GM23338 (cell line): ENCODE measurements at regions not wholly inside any gene's neighbourhood (a gene's known extent, or its start where the extent isn't known, plus 50 kb on each side); places are given as distances from the start of the nearest gene placed in this dataset.

Source experiments
- ATAC-seq: fragments of 200-7000 bp; cut with Tn5 transposase; 3 replicates; pipeline ENCODE4 v1.9.1; 2020
- DNase-seq: peaks from one replicate; pipeline ENCODE4 v3.0.0-alpha.2; 2015; ENCODE audit warnings: low spot score
- H2AFZ ChIP-seq: fragments of 200-600 bp; sonication (generic); 2 replicates; pipeline ENCODE4 v1.8.0; 2016; ENCODE audit warnings: antibody characterized with exemption, mild to moderate bottlenecking, moderate library complexity
- H3F3A ChIP-seq: fragments of 200-600 bp; sonication (generic); replicated peaks from 2 replicates; pipeline ENCODE4 v1.8.0; 2017; ENCODE audit warnings: antibody characterized with exemption, mixed run types, low read depth
- H3K27ac ChIP-seq: fragments of 200-600 bp; sonication (generic); 2 replicates; pipeline ENCODE4 v1.6.1; 2016; ENCODE audit warnings: low read depth
- H3K27me3 ChIP-seq: fragments of 200-600 bp; sonication (generic); 2 replicates; pipeline ENCODE4 v1.8.0; 2016; ENCODE audit warnings: mild to moderate bottlenecking, mixed run types, moderate library complexity; ENCODE audit not compliant: insufficient read depth
- H3K36me3 ChIP-seq: fragments of 200-600 bp; sonication (generic); 2 replicates; pipeline ENCODE4 v1.8.0; 2016; ENCODE audit warnings: mild to moderate bottlenecking; ENCODE audit not compliant: insufficient read depth
- H3K4me1 ChIP-seq: fragments of 200-600 bp; sonication (generic); 2 replicates; pipeline ENCODE4 v1.8.0; 2016; ENCODE audit warnings: mild to moderate bottlenecking, moderate library complexity; ENCODE audit not compliant: insufficient read depth
- H3K4me2 ChIP-seq: fragments of 200-600 bp; sonication (generic); 2 replicates; pipeline ENCODE4 v1.7.1; 2017; ENCODE audit warnings: mixed run types
- H3K4me3 ChIP-seq: fragments of 200-600 bp; sonication (generic); 2 replicates; pipeline ENCODE4 v1.6.1; 2016; ENCODE audit warnings: mixed run types
- H3K79me2 ChIP-seq: fragments of 200-600 bp; sonication (generic); replicated peaks from 2 replicates; pipeline ENCODE4 v1.8.0; 2017; ENCODE audit warnings: mild to moderate bottlenecking; ENCODE audit not compliant: insufficient read depth
- H3K9me2 ChIP-seq: fragments of 200-600 bp; sonication (generic); 2 replicates; pipeline ENCODE4 v1.8.0; 2017; ENCODE audit not compliant: insufficient read depth
- H4K20me1 ChIP-seq: fragments of 200-600 bp; sonication (generic); replicated peaks from 2 replicates; pipeline ENCODE4 v1.8.0; 2017; ENCODE audit warnings: mild to moderate bottlenecking; ENCODE audit not compliant: insufficient read depth
- H3K27ac Mint-ChIP-seq: 2 replicates; pipeline ENCODE4 v1.8.0; 2020; ENCODE audit warnings: inconsistent platforms, mild to moderate bottlenecking, moderate library complexity, mixed read lengths
- H3K27me3 Mint-ChIP-seq: 3 replicates; pipeline ENCODE4 v1.8.0; 2022; ENCODE audit warnings: low read depth, mild to moderate bottlenecking, moderate library complexity, mixed read lengths, inconsistent platforms; ENCODE audit not compliant: insufficient read depth, poor library complexity
- H3K36me3 Mint-ChIP-seq: 3 replicates; pipeline ENCODE4 v1.8.0; 2021; ENCODE audit warnings: low read depth, mild to moderate bottlenecking, inconsistent platforms, moderate library complexity, mixed read lengths
- H3K4me1 Mint-ChIP-seq: 3 replicates; pipeline ENCODE4 v1.8.0; 2020; ENCODE audit warnings: mild to moderate bottlenecking, inconsistent platforms, mixed read lengths
- H3K4me3 Mint-ChIP-seq: 3 replicates; pipeline ENCODE4 v1.8.0; 2021; ENCODE audit warnings: moderate library complexity, mild to moderate bottlenecking, inconsistent platforms, mixed read lengths
- H3K9me3 Mint-ChIP-seq: 3 replicates; pipeline ENCODE4 v1.8.0; 2020; ENCODE audit warnings: moderate library complexity, mild to moderate bottlenecking, inconsistent platforms, mixed read lengths
- CREB1 ChIP-seq: fragments of 250-450 bp; sonication (Bioruptor Pico); IDR thresholded peaks from 2 replicates; pipeline ENCODE4 v1.5.0; 2020; ENCODE audit warnings: low read depth, mild to moderate bottlenecking, moderate library complexity
- CTCF ChIP-seq, 2 experiments: fragments of 200-600 bp in 1 of 2; sonication (generic) in 1 of 2; conservative IDR thresholded peaks; 2 replicates each; pipeline versions ENCODE4 v1.5.1 to v1.6.1; 2016 to 2017; ENCODE audit warnings: antibody characterized with exemption in 2 of 2, low read depth in 2 of 2, mild to moderate bottlenecking in 2 of 2, moderate library complexity in 1 of 2
- EZH2 ChIP-seq: fragments of 200-600 bp; sonication (generic); IDR thresholded peaks from one replicate; pipeline ENCODE4 v1.8.0; 2017; ENCODE audit warnings: antibody characterized with exemption, mild to moderate bottlenecking, low read depth; ENCODE audit not compliant: unreplicated experiment
- EZH2phosphoT487 ChIP-seq: fragments of 200-600 bp; sonication (generic); IDR thresholded peaks from one replicate; pipeline ENCODE4 v1.8.1; 2018; ENCODE audit warnings: antibody characterized with exemption; ENCODE audit not compliant: unreplicated experiment
- JUNB ChIP-seq: IDR thresholded peaks from one replicate; pipeline ENCODE4 v1.6.1; 2016; ENCODE audit warnings: antibody characterized with exemption; ENCODE audit not compliant: unreplicated experiment
- NANOG ChIP-seq: IDR thresholded peaks from 2 replicates; pipeline ENCODE4 v1.6.1; 2016; ENCODE audit warnings: antibody characterized with exemption, borderline replicate concordance
- POLR2AphosphoS5 ChIP-seq: IDR thresholded peaks from 2 replicates; pipeline ENCODE4 v1.6.1; 2016; ENCODE audit warnings: antibody characterized with exemption, low read depth
- REST ChIP-seq: IDR thresholded peaks from one replicate; pipeline ENCODE4 v1.6.1; 2018; ENCODE audit warnings: antibody characterized with exemption; ENCODE audit not compliant: unreplicated experiment
- ZNF331 ChIP-seq: fragments of 250-450 bp; sonication (Bioruptor Pico); IDR thresholded peaks from 2 replicates; pipeline ENCODE4 v1.5.0; 2020; ENCODE audit warnings: low read depth, mild to moderate bottlenecking, moderate library complexity
- TF ChIP-seq, protein P1 (sequence below): fragments of 250-450 bp; sonication (Bioruptor Pico); IDR thresholded peaks from 2 replicates; pipeline ENCODE4 v1.5.0; 2020; ENCODE audit warnings: mild to moderate bottlenecking, moderate library complexity

- Mint-ChIP-seq H3K27me3 (no peaks in the 10 kb centered on the region), H3K4me3 (no peak overlapping the region), H3K36me3 (no peaks in the 10 kb centered on the region), H3K9me3 (peaks cover 4% of the 10 kb centered on the region; the same call in 1 of the 3 replicates), H3K4me1 (peaks cover 13% of the 10 kb centered on the region), H3K27ac (no peak overlapping the region)
- H3K4me3 ChIP-seq = no peak overlapping the region
- H3K79me2 ChIP-seq = no peaks in the 10 kb centered on the region
- no peaks in the 10 kb centered on the region for H3K9me2 ChIP-seq
- no peaks in the 10 kb centered on the region for H4K20me1 ChIP-seq
- no peak for ATAC-seq
- no peaks in the 10 kb centered on the region for H3F3A ChIP-seq
- H3K4me1 ChIP-seq = no peaks in the 10 kb centered on the region
- no peak overlapping the region for H2AFZ ChIP-seq
- H3K27ac ChIP-seq = no peak overlapping the region
- no peaks in the 10 kb centered on the region for H3K36me3 ChIP-seq
- TF ChIP-seq EZH2 (no peak), ZNF331 (CRISPR knock-in tag) (no peak)
- no peaks in the 10 kb centered on the region for H3K27me3 ChIP-seq
- no peak overlapping the region for H3K4me2 ChIP-seq
- DNase-seq = no peak
Observed at GRCh38 chr13:76741046-76741445, 145.2 kb downstream of the KCTD12 start.

DNA sequence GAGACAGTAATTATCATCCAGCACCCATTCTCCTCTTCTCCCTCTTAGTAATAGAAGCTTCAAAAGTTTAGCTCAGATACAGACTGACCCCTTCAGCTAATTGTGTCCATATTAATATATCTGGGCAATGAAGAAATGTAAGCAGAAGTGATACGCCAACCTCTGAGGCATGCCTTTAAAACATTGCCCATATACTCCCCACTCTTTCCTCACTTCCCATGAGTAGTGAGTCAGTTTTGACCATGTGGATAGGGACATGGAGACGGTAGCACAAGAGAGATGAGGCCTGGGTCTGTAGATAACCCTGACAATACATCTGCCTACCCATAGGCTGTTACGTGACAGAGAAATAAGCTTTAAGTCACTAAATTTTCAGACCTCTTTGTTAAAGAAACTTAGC is 147.6 kb downstream of the KCTD12 start:
- TF ChIP-seq JUNB (no peak), ZNF331 (CRISPR knock-in tag) (no peak), EZH2 (no peak), POLR2AphosphoS5 (no peak), CTCF (conservative IDR thresholded peaks at IDR 0.05; ENCODE audit: low read depth in 2 of 2) (no peak), CREB1 (CRISPR knock-in tag) (no peak), NANOG (no peak), REST (no peak), EZH2phosphoT487 (no peak)
- TF ChIP-seq, protein P1, sequence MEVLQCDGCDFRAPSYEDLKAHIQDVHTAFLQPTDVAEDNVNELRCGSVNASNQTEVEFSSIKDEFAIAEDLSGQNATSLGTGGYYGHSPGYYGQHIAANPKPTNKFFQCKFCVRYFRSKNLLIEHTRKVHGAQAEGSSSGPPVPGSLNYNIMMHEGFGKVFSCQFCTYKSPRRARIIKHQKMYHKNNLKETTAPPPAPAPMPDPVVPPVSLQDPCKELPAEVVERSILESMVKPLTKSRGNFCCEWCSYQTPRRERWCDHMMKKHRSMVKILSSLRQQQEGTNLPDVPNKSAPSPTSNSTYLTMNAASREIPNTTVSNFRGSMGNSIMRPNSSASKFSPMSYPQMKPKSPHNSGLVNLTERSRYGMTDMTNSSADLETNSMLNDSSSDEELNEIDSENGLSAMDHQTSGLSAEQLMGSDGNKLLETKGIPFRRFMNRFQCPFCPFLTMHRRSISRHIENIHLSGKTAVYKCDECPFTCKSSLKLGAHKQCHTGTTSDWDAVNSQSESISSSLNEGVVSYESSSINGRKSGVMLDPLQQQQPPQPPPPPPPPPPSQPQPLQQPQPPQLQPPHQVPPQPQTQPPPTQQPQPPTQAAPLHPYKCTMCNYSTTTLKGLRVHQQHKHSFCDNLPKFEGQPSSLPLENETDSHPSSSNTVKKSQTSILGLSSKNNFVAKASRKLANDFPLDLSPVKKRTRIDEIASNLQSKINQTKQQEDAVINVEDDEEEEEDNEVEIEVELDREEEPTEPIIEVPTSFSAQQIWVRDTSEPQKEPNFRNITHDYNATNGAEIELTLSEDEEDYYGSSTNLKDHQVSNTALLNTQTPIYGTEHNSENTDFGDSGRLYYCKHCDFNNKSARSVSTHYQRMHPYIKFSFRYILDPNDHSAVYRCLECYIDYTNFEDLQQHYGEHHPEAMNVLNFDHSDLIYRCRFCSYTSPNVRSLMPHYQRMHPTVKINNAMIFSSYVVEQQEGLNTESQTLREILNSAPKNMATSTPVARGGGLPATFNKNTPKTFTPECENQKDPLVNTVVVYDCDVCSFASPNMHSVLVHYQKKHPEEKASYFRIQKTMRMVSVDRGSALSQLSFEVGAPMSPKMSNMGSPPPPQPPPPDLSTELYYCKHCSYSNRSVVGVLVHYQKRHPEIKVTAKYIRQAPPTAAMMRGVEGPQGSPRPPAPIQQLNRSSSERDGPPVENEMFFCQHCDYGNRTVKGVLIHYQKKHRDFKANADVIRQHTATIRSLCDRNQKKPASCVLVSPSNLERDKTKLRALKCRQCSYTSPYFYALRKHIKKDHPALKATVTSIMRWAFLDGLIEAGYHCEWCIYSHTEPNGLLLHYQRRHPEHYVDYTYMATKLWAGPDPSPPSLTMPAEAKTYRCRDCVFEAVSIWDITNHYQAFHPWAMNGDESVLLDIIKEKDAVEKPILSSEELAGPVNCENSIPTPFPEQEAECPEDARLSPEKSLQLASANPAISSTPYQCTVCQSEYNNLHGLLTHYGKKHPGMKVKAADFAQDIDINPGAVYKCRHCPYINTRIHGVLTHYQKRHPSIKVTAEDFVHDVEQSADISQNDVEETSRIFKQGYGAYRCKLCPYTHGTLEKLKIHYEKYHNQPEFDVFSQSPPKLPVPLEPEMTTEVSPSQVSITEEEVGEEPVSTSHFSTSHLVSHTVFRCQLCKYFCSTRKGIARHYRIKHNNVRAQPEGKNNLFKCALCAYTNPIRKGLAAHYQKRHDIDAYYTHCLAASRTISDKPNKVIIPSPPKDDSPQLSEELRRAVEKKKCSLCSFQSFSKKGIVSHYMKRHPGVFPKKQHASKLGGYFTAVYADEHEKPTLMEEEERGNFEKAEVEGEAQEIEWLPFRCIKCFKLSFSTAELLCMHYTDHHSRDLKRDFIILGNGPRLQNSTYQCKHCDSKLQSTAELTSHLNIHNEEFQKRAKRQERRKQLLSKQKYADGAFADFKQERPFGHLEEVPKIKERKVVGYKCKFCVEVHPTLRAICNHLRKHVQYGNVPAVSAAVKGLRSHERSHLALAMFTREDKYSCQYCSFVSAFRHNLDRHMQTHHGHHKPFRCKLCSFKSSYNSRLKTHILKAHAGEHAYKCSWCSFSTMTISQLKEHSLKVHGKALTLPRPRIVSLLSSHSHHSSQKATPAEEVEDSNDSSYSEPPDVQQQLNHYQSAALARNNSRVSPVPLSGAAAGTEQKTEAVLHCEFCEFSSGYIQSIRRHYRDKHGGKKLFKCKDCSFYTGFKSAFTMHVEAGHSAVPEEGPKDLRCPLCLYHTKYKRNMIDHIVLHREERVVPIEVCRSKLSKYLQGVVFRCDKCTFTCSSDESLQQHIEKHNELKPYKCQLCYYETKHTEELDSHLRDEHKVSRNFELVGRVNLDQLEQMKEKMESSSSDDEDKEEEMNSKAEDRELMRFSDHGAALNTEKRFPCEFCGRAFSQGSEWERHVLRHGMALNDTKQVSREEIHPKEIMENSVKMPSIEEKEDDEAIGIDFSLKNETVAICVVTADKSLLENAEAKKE = no peak

More for the DNA sequence above, 147.6 kb downstream of the KCTD12 start:
- Histone ChIP-seq H3K27ac (no peak overlapping the region), H4K20me1 (no peaks in the 10 kb centered on the region), H3K4me3 (no peak overlapping the region), H3K27me3 (no peaks in the 10 kb centered on the region), H2AFZ (no peak overlapping the region), H3K36me3 (no peaks in the 10 kb centered on the region), H3F3A (no peaks in the 10 kb centered on the region), H3K4me2 (no peak overlapping the region), H3K9me2 (no peaks in the 10 kb centered on the region; the same call in 1 of the 2 replicates), H3K4me1 (no peaks in the 10 kb centered on the region), H3K79me2 (no peaks in the 10 kb centered on the region)
- H3K4me3 Mint-ChIP-seq = no peak overlapping the region
- H3K27me3 Mint-ChIP-seq = no peaks in the 10 kb centered on the region
- no peak for DNase-seq
- no peak overlapping the region for H3K27ac Mint-ChIP-seq
- H3K4me1 Mint-ChIP-seq = no peaks in the 10 kb centered on the region
- H3K36me3 Mint-ChIP-seq = no peaks in the 10 kb centered on the region
- H3K9me3 Mint-ChIP-seq = peaks cover 4% of the 10 kb centered on the region; the same call in 1 of the 3 replicates
- ATAC-seq = no peak
